ENCODE measurements at regions not wholly inside any gene's neighbourhood (a gene's known extent, or its start where the extent isn't known, plus 50 kb on each side); places are given as distances from the start of the nearest gene placed in this dataset.
"Not testable (repeated sequence)": the region's sequence is repeated elsewhere in the genome, so short reads cannot be mapped to it uniquely, and the experiment has no call there.

DNA sequence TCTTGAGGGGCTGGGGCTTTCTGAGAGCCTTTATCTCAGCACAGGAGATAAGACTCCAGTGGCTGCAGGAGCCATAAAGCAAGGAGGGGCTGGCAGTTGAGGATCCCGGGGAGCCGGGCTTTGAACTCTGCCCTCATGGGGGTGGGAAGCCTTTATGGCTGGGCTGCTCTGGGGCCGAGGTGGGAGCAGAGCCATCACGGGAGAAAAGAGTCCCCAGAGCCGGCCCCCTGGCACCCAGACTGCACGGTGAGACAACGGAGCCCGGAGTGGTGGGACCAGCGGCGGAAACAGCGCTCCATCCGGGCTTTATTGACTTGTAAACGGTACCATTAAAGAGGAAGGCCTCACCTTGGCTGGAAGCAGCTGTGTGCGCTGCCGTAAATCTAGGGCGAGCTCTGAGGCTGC lies 162.6 kb downstream of the MYCN start:
- DNase-seq (ENCODE audit: extremely low read depth in 1 of 2, low read depth in 1 of 2): no peak

DNA sequence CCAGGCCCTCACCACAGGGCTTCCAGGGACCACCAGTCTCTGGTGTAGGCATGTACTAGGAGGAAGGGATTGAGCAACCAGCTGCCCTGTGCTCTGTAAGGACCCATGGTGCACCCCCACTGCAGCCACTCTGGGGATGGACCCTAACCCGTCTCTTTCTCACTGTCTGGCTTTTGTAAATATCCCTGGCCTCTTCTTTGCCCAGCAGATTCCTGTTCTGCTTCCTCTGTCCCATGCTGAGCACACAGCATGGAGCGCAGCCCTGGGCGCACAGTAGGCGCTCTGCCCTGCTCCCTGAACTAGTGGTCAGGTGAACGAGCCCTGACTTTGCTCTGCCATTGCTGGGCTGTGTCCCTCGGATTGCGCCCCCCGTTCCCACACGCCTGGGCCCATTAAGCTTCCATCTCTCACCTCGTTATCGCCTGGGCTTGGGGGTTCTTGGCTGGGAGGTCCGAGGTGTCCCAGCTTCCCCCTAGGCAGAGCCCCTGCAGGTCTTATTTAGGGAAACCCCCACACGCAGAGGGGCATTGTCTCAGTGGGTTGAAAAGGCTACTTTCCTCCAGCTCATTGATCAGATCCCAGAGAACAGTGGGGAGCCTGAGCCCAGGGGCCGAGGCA lies 162.1 kb downstream of the MYCN start:
- DNase-seq (ENCODE audit: extremely low read depth in 1 of 2, low read depth in 1 of 2): no peak

DNA sequence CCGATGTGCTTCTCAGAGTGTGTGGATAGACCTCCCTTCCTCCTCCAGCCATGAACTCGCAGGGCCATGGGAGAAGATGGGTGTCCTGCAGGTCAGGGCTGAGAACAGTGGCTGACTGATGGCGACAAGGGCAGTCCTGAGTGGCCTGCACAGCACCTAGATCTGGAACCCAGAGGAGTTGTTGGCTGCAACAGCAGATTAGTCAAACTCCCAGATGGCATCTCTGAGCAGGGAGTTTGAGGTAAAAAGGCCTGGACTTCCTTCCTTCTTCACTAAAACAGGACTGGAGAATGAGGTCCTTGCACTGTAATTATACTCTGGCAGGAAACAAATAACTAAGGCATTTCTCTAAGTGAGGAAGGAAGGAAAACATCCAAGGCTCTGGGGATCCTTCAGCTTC lies 160.8 kb downstream of the MYCN start:
- no peak for DNase-seq (ENCODE audit: extremely low read depth in 1 of 2, low read depth in 1 of 2)

DNA sequence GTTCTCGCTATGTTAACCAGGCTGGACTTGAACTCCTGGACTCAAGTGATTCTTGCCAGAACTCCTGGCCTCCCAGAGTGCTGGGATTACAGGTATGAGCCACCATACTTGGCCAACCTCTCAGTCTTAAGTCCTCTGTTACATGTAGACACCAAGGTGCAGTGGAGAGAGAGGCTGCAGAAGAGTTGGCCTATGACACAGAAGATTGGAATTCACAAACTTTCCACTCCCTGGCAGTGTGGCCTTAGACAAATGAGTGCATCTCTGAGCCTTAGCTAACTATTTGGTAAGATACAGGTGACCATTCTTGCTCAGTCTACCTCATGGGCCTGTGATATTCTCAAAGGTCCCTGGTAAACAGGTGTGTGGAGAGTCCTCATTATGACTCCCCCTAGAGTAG lies 159.7 kb downstream of the MYCN start:
- no peak for DNase-seq (ENCODE audit: extremely low read depth in 1 of 2, low read depth in 1 of 2)

DNA sequence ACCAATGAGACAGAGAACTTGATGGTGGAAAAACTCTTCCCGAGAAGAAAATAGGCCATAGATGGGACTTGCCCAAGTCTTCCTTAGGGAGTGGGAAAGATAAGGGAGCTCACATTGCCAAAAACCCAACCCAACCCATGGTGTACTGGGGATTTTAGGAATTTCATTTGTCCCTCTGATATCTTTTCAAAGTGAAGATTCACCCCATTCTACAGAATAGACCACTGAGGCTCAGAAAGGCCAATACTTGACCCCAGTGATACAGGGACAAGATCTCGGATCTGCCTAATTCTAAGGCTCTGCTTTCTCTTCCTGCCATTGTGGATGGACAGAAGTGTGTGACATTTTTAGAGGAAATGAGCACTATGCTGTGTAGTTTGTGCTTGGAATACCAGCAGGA lies 159.0 kb downstream of the MYCN start:
- no peak for DNase-seq (ENCODE audit: extremely low read depth in 1 of 2, low read depth in 1 of 2)

DNA sequence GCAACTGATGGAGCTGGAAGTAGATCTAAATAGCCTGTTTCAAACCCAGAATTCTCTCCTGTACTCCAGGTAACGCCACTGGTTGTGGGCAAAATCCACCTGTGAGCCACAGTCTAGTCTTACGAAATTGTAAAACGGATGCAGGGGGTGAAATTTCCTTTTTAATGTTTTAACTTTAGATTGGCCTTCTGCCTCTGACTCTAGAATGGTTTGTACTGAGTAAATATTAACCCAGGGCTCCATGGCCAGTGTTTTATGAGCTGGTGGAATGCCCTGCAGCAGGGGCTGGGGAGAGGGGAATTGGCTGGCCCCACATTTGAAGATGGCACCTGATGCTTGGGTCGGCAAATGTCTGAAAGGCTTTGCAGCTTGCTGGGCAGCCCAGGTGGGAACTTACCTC lies 156.6 kb downstream of the MYCN start:
- no peak for DNase-seq (ENCODE audit: extremely low read depth in 1 of 2, low read depth in 1 of 2)

DNA sequence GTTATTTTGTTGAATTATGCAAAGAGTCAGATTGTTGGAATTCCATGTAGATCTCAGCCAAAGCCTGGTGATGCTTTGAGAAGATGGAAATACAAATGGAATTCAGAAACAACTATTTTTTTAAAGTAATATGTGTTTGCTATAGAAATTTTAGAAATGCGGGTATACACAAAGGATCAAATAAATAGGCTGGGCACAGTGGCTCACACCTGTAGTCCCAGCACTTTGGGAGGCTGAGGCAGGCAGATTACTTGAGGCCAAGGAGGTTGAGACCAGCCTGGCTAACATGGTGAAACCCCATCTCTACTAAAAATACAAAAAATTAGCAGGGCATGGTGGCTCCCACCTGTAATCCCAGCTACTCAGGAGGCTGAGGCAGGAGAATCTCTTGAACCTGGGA lies 155.1 kb downstream of the MYCN start:
- DNase-seq (ENCODE audit: extremely low read depth in 1 of 2, low read depth in 1 of 2): not testable (repeated sequence)

DNA sequence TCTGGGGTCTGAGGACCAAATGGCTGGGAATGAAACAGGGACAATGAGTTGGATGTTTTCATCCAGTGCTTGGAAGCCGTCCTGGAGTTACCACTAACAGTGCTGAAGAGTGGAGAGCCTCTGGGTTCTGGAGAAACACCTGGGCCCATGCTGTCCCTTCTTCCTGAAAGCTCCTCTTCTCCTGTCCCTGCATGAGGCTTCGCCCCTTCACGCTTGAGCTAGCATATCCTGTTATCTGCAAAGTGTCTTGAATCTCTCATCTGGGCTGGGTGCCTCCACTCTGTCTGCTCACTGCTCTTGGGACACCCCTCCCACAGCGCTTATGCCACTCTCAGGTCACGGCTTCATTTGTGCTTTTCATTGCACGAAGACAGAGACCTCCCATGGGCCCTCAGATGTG lies 154.5 kb downstream of the MYCN start:
- no peak for DNase-seq (ENCODE audit: extremely low read depth in 1 of 2, low read depth in 1 of 2)

DNA sequence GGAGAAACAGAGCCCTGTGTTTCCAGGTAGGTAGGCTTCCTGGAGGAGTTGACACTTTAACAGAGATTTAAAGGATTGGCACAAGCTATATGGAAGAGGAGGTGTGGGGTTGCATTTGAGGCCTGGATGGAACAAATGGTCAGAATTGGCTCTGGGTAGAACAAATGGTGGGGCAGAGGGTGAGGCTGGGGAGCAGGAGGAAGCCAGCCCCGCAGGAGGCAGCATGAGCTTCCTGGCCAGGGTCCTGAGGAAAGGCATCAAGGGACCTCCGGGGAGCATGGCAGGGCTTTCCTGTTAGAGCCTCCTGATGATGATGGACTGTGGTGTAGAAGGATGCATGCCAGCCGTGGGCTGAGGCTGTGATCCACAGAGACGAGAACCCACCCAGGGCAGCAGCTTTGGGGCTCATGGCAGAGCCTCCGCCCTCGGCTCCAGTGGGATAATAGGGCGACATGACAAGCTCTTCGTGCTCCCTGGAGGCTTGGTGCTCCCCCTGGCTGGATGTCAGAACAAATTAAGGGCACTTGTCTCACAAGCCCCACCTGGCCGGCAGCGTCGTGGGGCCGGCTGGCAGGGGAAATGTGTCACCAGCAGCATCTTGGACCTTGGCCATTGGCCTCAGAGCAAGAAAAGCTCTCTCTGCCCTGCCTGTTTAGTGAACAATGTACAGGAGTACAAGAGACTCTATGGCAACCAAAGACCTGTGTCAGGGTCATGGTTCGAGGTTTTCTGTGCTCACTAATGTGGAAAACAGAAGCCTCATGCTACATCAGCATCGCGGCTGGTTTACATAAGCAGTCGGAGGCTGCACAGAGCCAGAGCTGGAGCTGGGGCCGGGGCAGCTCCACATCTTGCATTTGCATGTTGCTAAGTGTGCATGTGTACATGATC lies 153.5 kb downstream of the MYCN start:
- no peak for DNase-seq (ENCODE audit: extremely low read depth in 1 of 2, low read depth in 1 of 2)

DNA sequence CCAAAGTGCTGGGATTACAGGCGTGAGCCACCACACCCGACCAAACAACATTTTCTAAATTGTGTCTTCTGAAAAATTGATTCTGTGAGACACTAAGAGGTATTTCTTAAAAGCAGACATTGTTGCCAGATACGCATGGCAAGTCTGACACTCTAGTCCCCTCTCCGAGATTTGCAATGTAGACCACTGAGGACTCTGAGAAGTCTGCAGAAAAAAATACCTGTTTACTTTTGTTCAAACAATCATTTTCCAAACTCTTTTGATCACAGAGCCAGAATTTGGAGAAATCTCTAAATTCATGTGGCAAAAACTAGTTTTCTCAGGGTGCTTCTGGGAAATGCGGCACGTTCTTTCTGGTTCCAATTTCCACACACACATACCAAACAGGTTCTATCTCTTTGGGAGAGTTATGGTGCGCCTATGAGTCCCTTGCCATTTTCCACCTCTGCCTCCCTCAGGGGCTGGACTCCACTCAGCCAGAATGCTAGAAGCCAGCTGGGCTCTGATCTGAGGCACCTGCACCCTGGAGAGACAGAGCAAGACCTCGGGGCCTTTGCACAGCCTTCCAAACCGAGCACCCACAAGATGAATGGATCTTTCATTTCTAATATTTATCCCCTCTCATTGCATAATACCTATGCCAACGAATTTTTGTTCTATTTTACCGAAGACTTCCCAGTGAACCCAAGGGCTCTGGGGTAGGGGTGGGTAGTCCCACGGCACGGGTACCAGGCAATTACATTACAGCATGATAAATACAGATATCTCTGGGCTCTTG lies 152.7 kb downstream of the MYCN start:
- DNase-seq (ENCODE audit: extremely low read depth in 1 of 2, low read depth in 1 of 2): no peak

DNA sequence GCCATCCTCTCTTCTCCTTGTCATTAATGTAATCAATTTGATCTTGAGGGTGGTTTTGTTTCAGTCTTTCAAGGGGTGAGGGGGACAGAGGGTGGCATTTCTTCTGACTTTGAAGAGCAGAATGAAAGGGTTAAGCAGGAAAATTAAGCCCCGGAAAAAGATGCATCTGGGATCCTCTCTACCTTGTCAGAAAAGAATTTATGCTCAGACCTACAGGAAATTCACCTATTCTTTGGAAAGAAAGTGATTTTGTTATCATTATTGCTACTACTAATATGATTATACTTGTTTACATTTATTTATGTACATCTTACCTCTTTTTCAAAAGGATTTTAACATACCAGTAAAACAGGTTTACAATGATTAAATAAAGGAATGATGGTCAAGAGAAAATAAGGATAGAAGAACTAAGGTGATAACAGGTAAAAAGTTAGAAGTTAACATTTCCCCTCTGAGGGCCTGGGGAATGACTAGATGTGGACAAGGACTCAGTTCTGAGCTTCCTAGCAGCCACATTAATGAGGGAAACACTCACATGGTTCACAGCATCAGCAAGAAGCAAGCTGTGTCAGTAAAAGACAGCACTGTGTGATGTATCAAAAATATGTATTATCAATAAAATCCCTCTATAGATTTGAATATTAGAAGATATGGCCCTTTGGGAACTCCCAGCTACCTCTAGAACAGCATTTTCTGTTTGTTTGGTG lies 151.4 kb downstream of the MYCN start:
- DNase-seq (ENCODE audit: extremely low read depth in 1 of 2, low read depth in 1 of 2): no peak

DNA sequence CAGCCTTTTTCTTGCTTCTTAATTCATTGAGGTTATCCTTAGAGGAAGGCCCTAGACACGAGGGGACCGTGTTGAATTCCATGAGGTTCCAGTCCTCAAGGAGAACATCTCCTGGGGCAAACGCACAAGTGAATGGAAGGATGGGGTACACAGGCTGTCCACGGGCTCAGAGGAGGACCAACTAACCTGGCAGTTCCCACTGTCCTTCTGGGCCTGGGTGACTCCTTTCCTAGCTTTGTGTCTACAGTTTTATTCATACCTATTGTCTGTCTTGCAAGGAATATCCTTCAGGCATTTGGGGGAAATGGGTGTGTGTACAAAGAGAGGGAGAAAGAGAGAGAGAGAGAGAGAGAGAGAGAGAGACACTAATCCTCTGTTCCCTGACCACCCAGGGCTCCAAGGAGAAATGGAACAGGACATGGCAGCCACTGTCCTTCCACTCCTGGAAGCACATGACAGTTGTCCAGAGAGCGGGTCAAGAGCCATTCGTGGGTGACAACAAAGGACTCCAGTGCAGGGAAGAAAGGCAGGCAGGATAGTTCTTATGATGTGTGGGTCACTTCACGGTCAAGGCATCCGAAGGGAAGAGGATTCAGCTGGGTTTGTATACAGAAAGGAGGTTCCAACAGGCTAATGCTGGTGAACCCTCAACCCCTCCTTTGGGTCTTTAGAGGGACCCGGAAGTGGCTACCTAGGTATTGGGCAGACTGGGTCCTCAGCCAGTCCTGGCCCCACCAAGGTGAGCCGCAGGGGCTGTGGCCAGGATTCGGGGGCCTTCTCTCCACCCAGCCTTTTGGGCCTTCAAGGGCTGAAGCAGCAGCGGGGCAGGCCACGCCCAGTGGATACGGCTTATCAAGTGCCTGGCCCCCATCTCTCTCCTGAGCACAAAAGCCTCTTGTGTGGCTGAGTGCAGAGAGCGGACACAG lies 150.6 kb downstream of the MYCN start:
- DNase-seq (ENCODE audit: extremely low read depth in 1 of 2, low read depth in 1 of 2): no peak

DNA sequence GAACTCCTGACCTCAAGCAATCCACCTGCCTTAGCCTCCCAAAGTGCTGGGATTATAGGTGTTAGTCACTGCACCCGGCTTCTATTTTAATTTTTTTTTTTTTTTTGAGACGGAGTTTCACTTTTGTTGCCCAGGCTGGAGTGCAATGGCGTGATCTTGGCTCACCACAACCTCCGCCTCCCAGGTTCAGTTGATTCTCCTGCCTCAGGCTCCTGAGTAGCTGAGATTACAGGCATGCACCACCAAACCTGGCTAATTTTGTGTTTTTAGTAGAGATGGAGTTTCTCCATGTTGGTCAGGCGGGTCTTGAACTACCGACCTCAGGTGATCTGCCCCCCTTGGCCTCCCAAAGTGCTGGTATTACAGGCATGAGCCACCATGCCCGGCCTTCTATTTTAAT lies 149.1 kb downstream of the MYCN start:
- DNase-seq (ENCODE audit: extremely low read depth in 1 of 2, low read depth in 1 of 2): not testable (repeated sequence)

DNA sequence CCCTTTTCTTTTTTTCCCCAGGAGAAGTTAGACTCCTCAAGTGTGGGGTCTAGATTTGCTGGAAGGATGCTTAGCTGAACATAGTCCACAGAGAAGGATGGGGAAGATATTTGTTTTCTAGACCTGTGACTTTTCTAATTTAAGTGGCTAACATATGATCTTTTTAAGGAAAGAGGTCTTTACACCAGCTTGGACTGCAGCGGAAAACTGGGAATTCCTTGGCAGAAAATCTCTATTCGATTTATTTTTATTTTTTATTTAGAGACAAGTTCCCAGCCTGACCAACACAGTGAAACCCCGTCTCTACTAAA lies 148.4 kb downstream of the MYCN start:
- DNase-seq (ENCODE audit: extremely low read depth in 1 of 2, low read depth in 1 of 2): no peak

DNA sequence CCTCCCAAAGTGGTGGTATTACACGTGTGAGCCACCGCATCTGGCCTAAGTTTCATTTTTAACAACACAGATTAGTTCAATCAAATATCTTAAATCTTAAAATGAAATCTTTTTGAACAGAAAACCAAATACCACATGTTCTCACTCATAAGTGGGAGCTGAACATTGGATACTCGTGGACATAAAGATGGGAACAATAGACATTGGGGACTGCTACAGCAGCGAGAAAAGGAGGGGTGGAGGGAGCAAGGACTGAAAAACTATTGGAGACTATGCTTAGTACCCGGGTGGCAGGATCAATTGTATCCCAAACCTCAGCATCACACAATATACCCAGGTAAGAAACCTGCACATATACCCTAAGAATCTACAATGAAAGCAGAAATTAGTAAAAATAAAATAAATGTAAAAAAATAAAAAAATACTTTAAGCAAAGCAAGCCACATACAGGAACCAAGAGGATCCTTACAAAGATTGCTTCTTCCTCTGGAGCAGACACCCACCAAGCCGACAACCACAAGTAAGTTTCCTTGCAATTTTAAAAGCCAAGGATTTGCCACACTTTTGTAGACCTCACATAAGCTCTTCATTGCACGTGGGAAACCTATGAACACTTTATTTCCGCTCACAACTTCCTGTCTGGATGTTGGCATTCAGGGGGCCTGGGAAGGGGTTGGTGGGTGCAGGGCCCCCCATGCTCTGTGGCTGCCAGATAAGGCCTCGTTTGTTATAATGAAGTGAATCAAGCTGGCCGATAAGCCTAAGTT lies 147.9 kb downstream of the MYCN start:
- DNase-seq (ENCODE audit: extremely low read depth in 1 of 2, low read depth in 1 of 2): no peak

DNA sequence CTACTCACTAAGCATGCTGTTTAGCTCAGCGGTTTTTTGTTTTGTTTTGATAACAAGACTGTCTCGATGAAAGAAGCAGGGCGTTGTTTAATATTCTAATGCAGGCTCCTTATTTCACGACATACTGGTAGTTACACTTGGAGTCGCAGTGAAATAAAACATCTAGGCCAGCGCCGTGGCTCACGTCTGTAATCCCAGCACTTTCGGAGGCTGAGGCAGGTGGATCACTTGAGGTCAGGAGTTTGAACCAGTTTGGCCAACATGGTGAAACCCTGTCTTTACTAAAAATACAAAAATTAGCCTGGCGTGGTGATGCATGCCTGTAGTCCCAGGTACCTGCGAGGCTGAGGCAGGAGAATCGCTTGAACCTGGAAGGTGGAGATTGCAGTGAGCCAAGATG lies 145.8 kb downstream of the MYCN start:
- not testable (repeated sequence) for DNase-seq (ENCODE audit: extremely low read depth in 1 of 2, low read depth in 1 of 2)

DNA sequence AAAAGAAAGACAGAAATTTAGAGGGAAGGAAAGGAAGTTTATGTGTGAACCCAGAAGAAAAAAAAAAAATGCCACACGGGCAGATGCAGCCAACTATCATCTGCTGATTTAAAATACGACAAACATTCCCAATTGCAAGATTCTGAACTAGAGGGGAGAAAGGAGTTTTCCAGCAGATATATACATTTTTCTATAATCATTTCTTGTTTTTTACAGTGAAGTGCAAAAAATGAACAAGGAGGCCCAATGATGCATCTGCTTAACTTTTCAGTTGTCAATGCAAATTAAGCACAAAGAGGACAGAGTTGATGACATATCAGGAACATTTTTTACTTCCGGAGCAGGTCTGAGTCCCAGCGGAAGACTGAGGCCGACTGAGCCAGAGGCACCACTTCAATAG lies 144.7 kb downstream of the MYCN start:
- DNase-seq (ENCODE audit: extremely low read depth in 1 of 2, low read depth in 1 of 2): no peak

DNA sequence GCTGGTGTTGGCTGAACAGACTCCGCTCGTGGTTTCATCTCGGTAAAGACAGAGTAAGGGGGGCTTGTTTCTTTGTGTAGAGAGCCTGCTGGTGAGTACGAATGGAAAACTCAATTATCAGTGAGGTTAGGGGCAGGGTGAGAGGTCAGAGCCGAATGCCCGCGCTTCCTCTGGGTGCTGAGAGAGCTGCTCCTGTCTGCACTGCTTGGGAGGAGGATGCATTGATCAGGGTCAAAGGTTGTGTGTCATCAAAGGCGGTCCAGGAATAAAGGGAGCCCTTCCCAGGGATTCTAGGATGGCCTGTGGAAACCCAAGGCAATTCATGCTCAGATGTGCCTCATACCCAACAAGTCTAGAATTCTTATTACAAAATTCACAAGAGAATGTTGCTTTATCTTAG lies 143.9 kb downstream of the MYCN start:
- no peak for DNase-seq (ENCODE audit: extremely low read depth in 1 of 2, low read depth in 1 of 2)

DNA sequence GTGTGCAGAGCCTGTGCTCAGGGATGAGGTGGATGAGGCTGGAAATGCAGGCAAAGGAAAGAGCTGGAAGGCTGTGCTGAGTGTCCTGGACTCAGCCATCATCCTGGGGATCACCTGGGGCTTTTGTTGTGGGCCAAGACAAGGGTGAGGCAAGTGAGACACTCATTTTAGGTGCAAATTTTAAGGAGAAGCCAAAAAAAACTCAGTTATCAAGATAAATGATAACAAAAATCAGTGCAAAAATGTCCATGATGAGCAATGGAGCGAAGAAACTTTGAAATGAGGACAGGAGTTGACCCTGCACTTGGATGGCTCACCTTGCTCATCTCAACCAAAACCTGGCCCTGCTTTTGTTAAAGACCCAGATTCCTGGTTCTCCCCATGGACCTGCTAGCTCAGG lies 141.9 kb downstream of the MYCN start:
- DNase-seq (ENCODE audit: extremely low read depth in 1 of 2, low read depth in 1 of 2): no peak

Measured in stimulated activated CD8-positive, alpha-beta memory T cell treated with anti-CD3 and anti-CD28 coated beads, Interleukin-7, amount 100 ng/mL, for 48 hours (primary cell).